H1 (cell line): ENCODE measurements at regions not wholly inside any gene's neighbourhood (a gene's known extent, or its start where the extent isn't known, plus 50 kb on each side); places are given as distances from the start of the nearest gene placed in this dataset.

ENCODE experiments used
- CTCF ChIP-seq, 3 experiments: IDR thresholded peaks; 1 replicate in 2 of 3; 2 replicates in 1 of 3; pipeline versions ENCODE4 v1.5.1 to v1.6.1; 2011; ENCODE audit warnings: low read length in 3 of 3, mild to moderate bottlenecking in 3 of 3, inconsistent platforms in 2 of 3, low read depth in 1 of 3, moderate library complexity in 1 of 3; ENCODE audit not compliant: insufficient read depth in 1 of 3; ENCODE audit errors: control extremely low read depth in 1 of 3

- TF ChIP-seq CTCF (IDR thresholded peaks at IDR 0.05; ENCODE audit: control extremely low read depth in 1 of 3, insufficient read depth in 1 of 3, low read depth in 1 of 3, low read length in 3 of 3), result no peak
These were observed 84.5 kb downstream of the DHCR7 start (continued) for GRCh38 chr11:71363721-71364120.
